H9 (cell line): ENCODE measurements at regions not wholly inside any gene's neighbourhood (a gene's known extent, or its start where the extent isn't known, plus 50 kb on each side); places are given as distances from the start of the nearest gene placed in this dataset.

ENCODE experiments used
- DNase-seq: peaks from one replicate; pipeline ENCODE4 v3.0.0-alpha.2; 2017
- H2AFZ ChIP-seq: one replicate; pipeline ENCODE4 v1.6.1; 2013; ENCODE audit warnings: mild to moderate bottlenecking, low read length, control low read depth, moderate library complexity
- H2AK5ac ChIP-seq: 2 replicates; pipeline ENCODE4 v1.6.1; 2013; ENCODE audit warnings: low read length, control low read depth, mixed read lengths; ENCODE audit not compliant: insufficient read length
- H2BK120ac ChIP-seq: one replicate; pipeline ENCODE4 v1.6.1; 2013; ENCODE audit warnings: low read depth, mild to moderate bottlenecking, low read length, control low read depth, inconsistent platforms; ENCODE audit not compliant: poor library complexity, severe bottlenecking
- H2BK12ac ChIP-seq: 2 replicates; pipeline ENCODE4 v1.6.1; 2013; ENCODE audit warnings: low read length, control low read depth, mixed read lengths, low read depth; ENCODE audit not compliant: insufficient read length
- H2BK15ac ChIP-seq: 2 replicates; pipeline ENCODE4 v1.6.1; 2013; ENCODE audit warnings: low read depth, low read length, control low read depth
- H2BK20ac ChIP-seq: one replicate; pipeline ENCODE4 v1.6.1; 2013; ENCODE audit warnings: low read depth, mild to moderate bottlenecking, low read length, control low read depth, inconsistent platforms; ENCODE audit not compliant: poor library complexity, severe bottlenecking
- H2BK5ac ChIP-seq: 2 replicates; pipeline ENCODE4 v1.6.1; 2013; ENCODE audit warnings: low read length, control low read depth, mixed read lengths; ENCODE audit not compliant: insufficient read length
- H3K14ac ChIP-seq: 2 replicates; pipeline ENCODE4 v1.6.1; 2013; ENCODE audit warnings: low read length, control low read depth; ENCODE audit not compliant: insufficient read depth
- H3K18ac ChIP-seq: 2 replicates; pipeline ENCODE4 v1.6.1; 2013; ENCODE audit warnings: low read depth, mild to moderate bottlenecking, mixed read lengths, low read length, control low read depth; ENCODE audit not compliant: insufficient read length
- H3K23ac ChIP-seq: 2 replicates; pipeline ENCODE4 v1.6.1; 2013; ENCODE audit warnings: low read length, control low read depth, mixed read lengths, low read depth; ENCODE audit not compliant: insufficient read length
- H3K23me2 ChIP-seq: 2 replicates; pipeline ENCODE4 v1.6.1; 2013; ENCODE audit warnings: low read depth, mild to moderate bottlenecking, mixed read lengths, low read length, control low read depth; ENCODE audit not compliant: insufficient read length, poor library complexity, severe bottlenecking
- H3K27ac ChIP-seq: 2 replicates; pipeline ENCODE4 v1.5.1; 2013; ENCODE audit warnings: low read length, control low read depth, mixed read lengths, low read depth; ENCODE audit not compliant: insufficient read length
- H3K27me3 ChIP-seq: 2 replicates; pipeline ENCODE4 v1.6.1; 2013; ENCODE audit warnings: low read length, control low read depth, inconsistent platforms; ENCODE audit not compliant: insufficient read depth
- H3K4ac ChIP-seq: 2 replicates; pipeline ENCODE4 v1.6.1; 2013; ENCODE audit warnings: low read depth, mild to moderate bottlenecking, control low read depth, inconsistent platforms, low read length, moderate library complexity
- H3K4me1 ChIP-seq: 2 replicates; pipeline ENCODE4 v1.6.1; 2013; ENCODE audit warnings: low read length, control low read depth, inconsistent platforms; ENCODE audit not compliant: insufficient read depth
- H3K4me2 ChIP-seq: 2 replicates; pipeline ENCODE4 v1.6.1; 2013; ENCODE audit warnings: low read length, control low read depth, mixed read lengths; ENCODE audit not compliant: insufficient read length, insufficient read depth
- H3K56ac ChIP-seq: 2 replicates; pipeline ENCODE4 v1.6.1; 2013; ENCODE audit warnings: low read depth, mild to moderate bottlenecking, mixed read lengths, low read length, control low read depth; ENCODE audit not compliant: insufficient read length
- H3K79me1 ChIP-seq: 2 replicates; pipeline ENCODE4 v1.6.1; 2013; ENCODE audit warnings: low read depth, mild to moderate bottlenecking, moderate library complexity, low read length, control low read depth, inconsistent platforms; ENCODE audit not compliant: insufficient read depth, poor library complexity, severe bottlenecking
- H3K79me2 ChIP-seq: 2 replicates; pipeline ENCODE4 v1.6.1; 2013; ENCODE audit warnings: low read length, control low read depth, inconsistent platforms; ENCODE audit not compliant: insufficient read depth
- H3K9ac ChIP-seq: 2 replicates; pipeline ENCODE4 v1.6.1; 2013; ENCODE audit warnings: low read length, control low read depth, mixed read lengths; ENCODE audit not compliant: insufficient read length; ENCODE audit errors: extremely low read depth
- H3K9me3 ChIP-seq: one replicate; pipeline ENCODE4 v1.6.1; 2013; ENCODE audit warnings: low read depth, low read length, inconsistent platforms; ENCODE audit not compliant: control insufficient read depth
- H3T11ph ChIP-seq: one replicate; pipeline ENCODE4 v1.6.1; 2013; ENCODE audit warnings: mild to moderate bottlenecking, low read length, control low read depth, inconsistent platforms
- H4K20me1 ChIP-seq: one replicate; pipeline ENCODE4 v1.6.1; 2013; ENCODE audit not compliant: control insufficient read depth, insufficient read length, insufficient read depth
- H4K5ac ChIP-seq: 2 replicates; pipeline ENCODE4 v1.6.1; 2013; ENCODE audit warnings: low read depth, mild to moderate bottlenecking, mixed read lengths, low read length, control low read depth; ENCODE audit not compliant: insufficient read length
- H4K8ac ChIP-seq: replicated peaks from 2 replicates; pipeline ENCODE4 v1.6.1; 2013; ENCODE audit warnings: low read length, control low read depth, mixed read lengths, low read depth; ENCODE audit not compliant: insufficient read length
- H4K91ac ChIP-seq: 2 replicates; pipeline ENCODE4 v1.6.1; 2013; ENCODE audit warnings: low read depth, mild to moderate bottlenecking, moderate library complexity, mixed read lengths, low read length, control low read depth; ENCODE audit not compliant: insufficient read length
- H3K27ac Mint-ChIP-seq, 3 experiments: 2 replicates in 2 of 3; 3 replicates in 1 of 3; pipeline ENCODE4 v1.8.0; 2020 to 2021; ENCODE audit warnings: mixed read lengths in 3 of 3, mild to moderate bottlenecking in 1 of 3, moderate library complexity in 1 of 3
- H3K27me3 Mint-ChIP-seq: 2 replicates; pipeline ENCODE4 v1.8.0; 2021; ENCODE audit warnings: low read depth, mild to moderate bottlenecking, moderate library complexity, mixed read lengths
- H3K36me3 Mint-ChIP-seq, 3 experiments: 2 replicates in 2 of 3; 3 replicates in 1 of 3; pipeline ENCODE4 v1.8.0; 2020 to 2021; ENCODE audit warnings: low read depth in 3 of 3, mixed read lengths in 3 of 3; ENCODE audit not compliant: insufficient read depth in 1 of 3
- H3K4me1 Mint-ChIP-seq, 2 experiments: 2 replicates each; pipeline ENCODE4 v1.8.0; 2020; ENCODE audit warnings: mixed read lengths in 2 of 2
- H3K4me3 Mint-ChIP-seq, 2 experiments: 2 replicates in 1 of 2; 3 replicates in 1 of 2; pipeline ENCODE4 v1.8.0; 2020 to 2021; ENCODE audit warnings: mild to moderate bottlenecking in 2 of 2, mixed read lengths in 2 of 2, moderate library complexity in 1 of 2
- H3K9me3 Mint-ChIP-seq, 2 experiments: 2 replicates in 1 of 2; 3 replicates in 1 of 2; pipeline ENCODE4 v1.8.0; 2020; ENCODE audit warnings: mild to moderate bottlenecking in 2 of 2, mixed read lengths in 2 of 2, moderate library complexity in 1 of 2
- CTCF ChIP-seq: fragments of 200-600 bp; sonication (generic); conservative IDR thresholded peaks from 3 replicates; pipeline ENCODE4 v1.8.0; 2021; ENCODE audit warnings: antibody characterized with exemption, mild to moderate bottlenecking
- WGBS: extraction: QIAGEN DNeasy Blood & Tissue Kit; methylation state at CpG from one replicate; pipeline ENCODE4 v1.1.7; 2013; ENCODE audit warnings: missing lambda C conversion rate, low lambda C conversion rate, mixed read lengths; ENCODE audit not compliant: insufficient read length; ENCODE audit errors: extremely low coverage; 5-methylcytosine and 5-hydroxymethylcytosine counted together

DNA sequence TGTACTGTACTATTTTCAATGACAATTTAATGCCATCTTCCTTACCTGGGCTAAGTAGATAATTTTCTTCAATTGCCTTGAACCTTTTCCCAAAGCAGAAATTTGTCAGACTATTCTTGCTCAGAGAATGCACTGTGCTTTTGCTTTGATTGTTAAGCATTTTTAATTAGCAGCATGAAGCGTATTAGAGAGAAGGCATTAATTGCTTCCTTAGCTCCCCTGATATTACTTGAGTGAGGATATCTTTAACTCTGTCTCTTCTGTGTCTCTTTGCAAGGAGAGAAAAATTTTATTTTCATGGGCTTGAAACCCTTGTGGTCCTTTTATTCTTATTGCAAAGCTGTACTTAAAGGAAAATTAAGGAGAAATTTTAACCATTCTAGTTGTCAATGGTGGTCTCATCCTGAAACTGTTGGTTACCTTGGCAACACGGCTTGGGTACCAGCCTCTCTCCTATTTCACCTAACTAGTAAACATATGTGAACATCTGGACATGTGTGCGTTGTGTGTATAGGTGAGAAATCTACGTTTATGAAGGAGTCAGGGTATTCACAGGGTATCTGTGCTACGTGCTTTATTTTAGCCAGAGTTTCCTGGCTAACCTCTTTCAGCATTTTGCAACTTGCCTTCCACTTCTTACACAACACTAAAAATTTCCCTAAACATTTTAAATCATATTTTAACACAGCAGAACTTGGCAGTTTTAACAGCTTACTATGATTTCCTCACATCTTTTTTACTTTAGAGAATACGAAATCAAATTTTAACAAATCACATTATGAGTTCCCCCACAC, 225.5 kb downstream of the KLF5 start:
- Mint-ChIP-seq H3K9me3 (no peaks in the 10 kb centered on the region), H3K27me3 (peaks cover 2% of the 10 kb centered on the region; the same call in 1 of the 2 replicates), H3K4me1 (peaks cover 0 to 2% of the 10 kb centered on the region in 2 experiments; a peak in 2 of 4 replicates), H3K4me3 (no peak overlapping the region; a peak in 1 of 5 replicates), H3K36me3 (no peaks in the 10 kb centered on the region), H3K27ac (no peak overlapping the region)
- no peak overlapping the region for H2BK12ac ChIP-seq
- H3K9me3 ChIP-seq: no peaks in the 10 kb centered on the region
- H3T11ph ChIP-seq: no peak overlapping the region
- H2AFZ ChIP-seq: no peak overlapping the region
- H3K23me2 ChIP-seq: no peaks in the 10 kb centered on the region
- no peaks in the 10 kb centered on the region for H3K4me1 ChIP-seq
- H4K8ac ChIP-seq: no peak overlapping the region
- H3K79me2 ChIP-seq: no peaks in the 10 kb centered on the region
- no peak overlapping the region for H3K18ac ChIP-seq
- H2BK20ac ChIP-seq: no peak overlapping the region
- H3K79me1 ChIP-seq: no peaks in the 10 kb centered on the region
- TF ChIP-seq CTCF: no peak
- H3K27ac ChIP-seq: no peak overlapping the region
- H3K9ac ChIP-seq: no peak overlapping the region
- H3K4me2 ChIP-seq: no peak overlapping the region
- no peak overlapping the region for H4K91ac ChIP-seq
- no peak for DNase-seq
- H2BK15ac ChIP-seq: no peak overlapping the region
- H3K14ac ChIP-seq: no peak overlapping the region
- H3K56ac ChIP-seq: no peak overlapping the region
- no peaks in the 10 kb centered on the region for H3K27me3 ChIP-seq
- no peak overlapping the region for H4K5ac ChIP-seq
- H3K23ac ChIP-seq: no peak overlapping the region
- WGBS: 100% methylated on average over 1 of the region's 6 CpGs
- H2AK5ac ChIP-seq: no peak overlapping the region
- no peak overlapping the region for H3K4ac ChIP-seq
- H4K20me1 ChIP-seq: no peaks in the 10 kb centered on the region
- H2BK120ac ChIP-seq: no peak overlapping the region
- H2BK5ac ChIP-seq: no peak overlapping the region
